SK-N-MC (cell line): ENCODE measurements at regions not wholly inside any gene's neighbourhood (a gene's known extent, or its start where the extent isn't known, plus 50 kb on each side); places are given as distances from the start of the nearest gene placed in this dataset.

Experiments
- EZH2 ChIP-seq: fragments of 200-600 bp; sonication (generic); IDR thresholded peaks from one replicate; pipeline ENCODE4 v1.6.1; 2017; ENCODE audit warnings: antibody characterized with exemption
- FOXP2 ChIP-seq: optimal IDR thresholded peaks from 2 replicates; pipeline ENCODE3; 2011; ENCODE audit warnings: mild to moderate bottlenecking, moderate library complexity; ENCODE audit not compliant: insufficient read depth; ENCODE audit errors: extremely low read length, control extremely low read depth
- POLR2AphosphoS5 ChIP-seq: IDR thresholded peaks from 2 replicates; pipeline ENCODE4 v1.6.1; 2012; ENCODE audit warnings: mild to moderate bottlenecking, low read depth, low read length, borderline replicate concordance

- TF ChIP-seq EZH2, result no peak
- TF ChIP-seq POLR2AphosphoS5, result no peak
- TF ChIP-seq FOXP2, result no peak
These were observed 568.2 kb upstream of the CDH18 start for GRCh38 chr5:20556115-20556763.
